HL-60 (cell line): ENCODE measurements at regions not wholly inside any gene's neighbourhood (a gene's known extent, or its start where the extent isn't known, plus 50 kb on each side); places are given as distances from the start of the nearest gene placed in this dataset.

Experiments
- DNase-seq, 2 experiments: peaks; one replicate each; pipeline ENCODE4 v3.0.0-alpha.2; 2010 to 2020; ENCODE audit warnings: low read depth in 1 of 2, low spot score in 1 of 2
- H3K27ac ChIP-seq: fragments of 250-450 bp; sonication (Bioruptor Pico); replicated peaks from 2 replicates; pipeline ENCODE4 v1.5.1; 2020; ENCODE audit warnings: mild to moderate bottlenecking, moderate library complexity
- H3K27me3 ChIP-seq: fragments of 250-450 bp; sonication (Bioruptor Pico); 2 replicates; pipeline ENCODE4 v1.5.1; 2021; ENCODE audit warnings: mild to moderate bottlenecking, moderate library complexity; ENCODE audit not compliant: insufficient read depth, poor library complexity, severe bottlenecking
- H3K4me3 ChIP-seq: replicated peaks from 2 replicates; pipeline ENCODE4 v1.5.1; 2011; ENCODE audit warnings: mild to moderate bottlenecking, control low read depth, low read length; ENCODE audit not compliant: insufficient read depth
- GABPA ChIP-seq: IDR thresholded peaks from 2 replicates; pipeline ENCODE4 v1.6.1; 2012; ENCODE audit warnings: low read depth
- POLR2AphosphoS5 ChIP-seq: IDR thresholded peaks from 2 replicates; pipeline ENCODE4 v1.6.1; 2012; ENCODE audit warnings: low read depth
- SPI1 ChIP-seq: IDR thresholded peaks from 2 replicates; pipeline ENCODE4 v1.6.1; 2012; ENCODE audit warnings: low read depth, mild to moderate bottlenecking, borderline replicate concordance
- TF ChIP-seq, protein P1 (sequence below): IDR thresholded peaks from one replicate; pipeline ENCODE4 v1.5.1; 2011; ENCODE audit warnings: low read length, control low read depth, inconsistent platforms; ENCODE audit not compliant: insufficient read depth
- TF ChIP-seq, protein P2 (sequence below): IDR thresholded peaks from 2 replicates; pipeline ENCODE4 v1.6.1; 2012; ENCODE audit warnings: low read depth; ENCODE audit not compliant: insufficient replicate concordance

DNA sequence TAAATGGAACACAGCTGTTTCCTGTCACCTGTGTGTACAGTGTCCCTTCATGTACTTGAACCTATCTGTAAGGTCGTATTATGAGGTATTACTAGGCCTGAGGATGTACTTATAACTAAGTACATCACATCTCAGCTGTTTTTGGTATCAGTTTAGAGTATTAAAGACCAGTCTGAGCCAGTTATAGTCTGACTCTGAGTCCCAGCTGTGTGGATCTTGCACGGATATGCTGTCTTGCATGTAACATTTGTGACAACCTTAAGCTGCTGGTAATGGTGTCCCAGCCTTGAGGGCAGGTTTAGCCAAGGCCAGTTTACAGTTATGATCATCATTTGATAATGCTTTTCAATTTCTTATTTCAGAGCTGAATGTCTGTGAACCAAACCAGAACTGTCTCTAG, 496.3 kb downstream of the SLC4A3 start:
- no peak for DNase-seq
- TF ChIP-seq, protein P1, sequence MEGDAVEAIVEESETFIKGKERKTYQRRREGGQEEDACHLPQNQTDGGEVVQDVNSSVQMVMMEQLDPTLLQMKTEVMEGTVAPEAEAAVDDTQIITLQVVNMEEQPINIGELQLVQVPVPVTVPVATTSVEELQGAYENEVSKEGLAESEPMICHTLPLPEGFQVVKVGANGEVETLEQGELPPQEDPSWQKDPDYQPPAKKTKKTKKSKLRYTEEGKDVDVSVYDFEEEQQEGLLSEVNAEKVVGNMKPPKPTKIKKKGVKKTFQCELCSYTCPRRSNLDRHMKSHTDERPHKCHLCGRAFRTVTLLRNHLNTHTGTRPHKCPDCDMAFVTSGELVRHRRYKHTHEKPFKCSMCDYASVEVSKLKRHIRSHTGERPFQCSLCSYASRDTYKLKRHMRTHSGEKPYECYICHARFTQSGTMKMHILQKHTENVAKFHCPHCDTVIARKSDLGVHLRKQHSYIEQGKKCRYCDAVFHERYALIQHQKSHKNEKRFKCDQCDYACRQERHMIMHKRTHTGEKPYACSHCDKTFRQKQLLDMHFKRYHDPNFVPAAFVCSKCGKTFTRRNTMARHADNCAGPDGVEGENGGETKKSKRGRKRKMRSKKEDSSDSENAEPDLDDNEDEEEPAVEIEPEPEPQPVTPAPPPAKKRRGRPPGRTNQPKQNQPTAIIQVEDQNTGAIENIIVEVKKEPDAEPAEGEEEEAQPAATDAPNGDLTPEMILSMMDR = no peak
- TF ChIP-seq POLR2AphosphoS5 (no peak), GABPA (no peak), SPI1 (no peak)
- TF ChIP-seq, protein P2, sequence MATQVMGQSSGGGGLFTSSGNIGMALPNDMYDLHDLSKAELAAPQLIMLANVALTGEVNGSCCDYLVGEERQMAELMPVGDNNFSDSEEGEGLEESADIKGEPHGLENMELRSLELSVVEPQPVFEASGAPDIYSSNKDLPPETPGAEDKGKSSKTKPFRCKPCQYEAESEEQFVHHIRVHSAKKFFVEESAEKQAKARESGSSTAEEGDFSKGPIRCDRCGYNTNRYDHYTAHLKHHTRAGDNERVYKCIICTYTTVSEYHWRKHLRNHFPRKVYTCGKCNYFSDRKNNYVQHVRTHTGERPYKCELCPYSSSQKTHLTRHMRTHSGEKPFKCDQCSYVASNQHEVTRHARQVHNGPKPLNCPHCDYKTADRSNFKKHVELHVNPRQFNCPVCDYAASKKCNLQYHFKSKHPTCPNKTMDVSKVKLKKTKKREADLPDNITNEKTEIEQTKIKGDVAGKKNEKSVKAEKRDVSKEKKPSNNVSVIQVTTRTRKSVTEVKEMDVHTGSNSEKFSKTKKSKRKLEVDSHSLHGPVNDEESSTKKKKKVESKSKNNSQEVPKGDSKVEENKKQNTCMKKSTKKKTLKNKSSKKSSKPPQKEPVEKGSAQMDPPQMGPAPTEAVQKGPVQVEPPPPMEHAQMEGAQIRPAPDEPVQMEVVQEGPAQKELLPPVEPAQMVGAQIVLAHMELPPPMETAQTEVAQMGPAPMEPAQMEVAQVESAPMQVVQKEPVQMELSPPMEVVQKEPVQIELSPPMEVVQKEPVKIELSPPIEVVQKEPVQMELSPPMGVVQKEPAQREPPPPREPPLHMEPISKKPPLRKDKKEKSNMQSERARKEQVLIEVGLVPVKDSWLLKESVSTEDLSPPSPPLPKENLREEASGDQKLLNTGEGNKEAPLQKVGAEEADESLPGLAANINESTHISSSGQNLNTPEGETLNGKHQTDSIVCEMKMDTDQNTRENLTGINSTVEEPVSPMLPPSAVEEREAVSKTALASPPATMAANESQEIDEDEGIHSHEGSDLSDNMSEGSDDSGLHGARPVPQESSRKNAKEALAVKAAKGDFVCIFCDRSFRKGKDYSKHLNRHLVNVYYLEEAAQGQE = no peak
- no peak overlapping the region for H3K27ac ChIP-seq
- H3K4me3 ChIP-seq = no peak overlapping the region
- no peaks in the 10 kb centered on the region for H3K27me3 ChIP-seq

DNA sequence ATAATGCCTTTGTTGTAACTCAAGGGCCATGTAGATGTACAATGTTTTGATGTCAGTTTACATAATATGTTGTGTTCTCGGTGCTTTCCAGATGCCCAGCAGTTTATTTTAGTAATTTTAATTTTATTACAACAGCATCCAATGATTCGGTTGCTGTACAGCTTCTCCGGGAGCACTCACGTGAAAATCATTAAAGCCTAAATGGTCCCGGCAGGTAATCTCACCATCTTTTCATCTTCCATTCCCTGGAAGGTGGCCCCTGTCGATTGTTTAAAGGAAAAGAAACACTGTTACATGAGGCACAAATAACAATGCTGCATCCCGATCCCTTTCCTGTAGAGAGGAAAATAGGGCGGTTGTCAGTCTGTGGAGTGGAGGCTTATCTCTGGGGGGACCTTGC, 498.1 kb downstream of the SLC4A3 start:
- H3K27ac ChIP-seq = no peak overlapping the region
- no peaks in the 10 kb centered on the region for H3K27me3 ChIP-seq
- DNase-seq = no peak
- H3K4me3 ChIP-seq = no peak overlapping the region
- TF ChIP-seq POLR2AphosphoS5 (no peak), GABPA (no peak), SPI1 (no peak)
- TF ChIP-seq, protein P2 = no peak
- TF ChIP-seq, protein P1 = no peak

DNA sequence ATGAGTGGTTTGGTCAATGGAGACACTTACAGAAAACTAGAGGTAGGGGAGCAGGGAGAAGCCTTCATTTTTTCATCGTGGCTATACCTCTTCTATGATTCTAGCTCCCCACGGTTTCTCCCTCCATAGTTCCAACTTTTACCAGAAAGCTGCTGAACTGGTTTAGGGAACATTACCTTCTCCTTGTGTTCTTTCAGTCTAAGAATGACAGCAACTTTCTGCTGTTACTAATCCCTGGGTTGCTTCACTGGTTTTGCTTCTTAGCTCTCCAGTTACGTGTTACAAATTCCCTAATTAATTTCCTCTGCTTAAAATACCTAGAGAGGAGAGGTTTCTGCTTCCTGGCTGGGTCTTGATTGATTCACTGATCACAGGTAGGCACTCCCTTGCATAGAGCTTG, 499.9 kb downstream of the SLC4A3 start:
- TF ChIP-seq, protein P1 = no peak
- TF ChIP-seq, protein P2 = no peak
- TF ChIP-seq POLR2AphosphoS5 (no peak), GABPA (no peak), SPI1 (no peak)
- no peak overlapping the region for H3K27ac ChIP-seq
- DNase-seq = no peak
- H3K4me3 ChIP-seq = no peak overlapping the region
- no peaks in the 10 kb centered on the region for H3K27me3 ChIP-seq
